Activated T-helper 1 cell treated with anti-CD3 and anti-CD28 coated beads, Interleukin-12 subunit alpha, Interleukin-12 subunit beta, Interleukin-2, Interleukin-4 antibody, amounts not matched to agents 30 ng/mL and 10 ng/mL and 1 ng/mL, durations not matched to agents 14 hours and 24 hours and 36 hours (primary cell): ENCODE measurements at regions not wholly inside any gene's neighbourhood (a gene's known extent, or its start where the extent isn't known, plus 50 kb on each side); places are given as distances from the start of the nearest gene placed in this dataset.

ENCODE experiments used
- DNase-seq: peaks from one replicate; pipeline ENCODE4 v3.0.0; 2021; ENCODE audit warnings: low spot score
- H3K27ac Mint-ChIP-seq: one replicate; pipeline ENCODE4 v1.8.0; 2021; ENCODE audit warnings: mild to moderate bottlenecking, mixed read lengths
- H3K27me3 Mint-ChIP-seq: one replicate; pipeline ENCODE4 v1.8.0; 2022; ENCODE audit warnings: mild to moderate bottlenecking, moderate library complexity, mixed read lengths; ENCODE audit not compliant: insufficient read depth
- H3K36me3 Mint-ChIP-seq: one replicate; pipeline ENCODE4 v1.8.0; 2021; ENCODE audit warnings: low read depth, mixed read lengths
- H3K4me1 Mint-ChIP-seq: one replicate; pipeline ENCODE4 v1.8.0; 2021; ENCODE audit warnings: low read depth, mixed read lengths
- H3K4me3 Mint-ChIP-seq: one replicate; pipeline ENCODE4 v1.8.0; 2021; ENCODE audit warnings: mild to moderate bottlenecking, moderate library complexity, mixed read lengths
- H3K9me3 Mint-ChIP-seq: one replicate; pipeline ENCODE4 v1.8.0; 2021; ENCODE audit warnings: mixed read lengths
- intact Hi-C: fragments of 100-400 bp; cut with micrococcal nuclease; formaldehyde crosslinking; loops from one replicate; pipeline ENCODE4 v1.15.1; 2024

GRCh38 chr18:70674896-70675295 lies 386.1 kb downstream of the SOCS6 start:
- Mint-ChIP-seq H3K27ac (no peak overlapping the region), H3K4me1 (peaks cover 8% of the 10 kb centered on the region), H3K36me3 (peaks cover 2% of the 10 kb centered on the region), H3K9me3 (peaks cover 5% of the 10 kb centered on the region), H3K27me3 (no peaks in the 10 kb centered on the region), H3K4me3 (no peak overlapping the region)
- intact Hi-C loops: no loop called here
- no peak for DNase-seq

- H3K4me3 Mint-ChIP-seq: no peak overlapping the region
- no peak overlapping the region for H3K27ac Mint-ChIP-seq
- peaks cover 6% of the 10 kb centered on the region for H3K9me3 Mint-ChIP-seq
- H3K4me1 Mint-ChIP-seq: peaks cover 8% of the 10 kb centered on the region
- H3K27me3 Mint-ChIP-seq: no peaks in the 10 kb centered on the region
- peaks cover 2% of the 10 kb centered on the region for H3K36me3 Mint-ChIP-seq
- no peak for DNase-seq
- intact Hi-C loops: no loop called here
Observed at GRCh38 chr18:70673831-70674230, 385.0 kb downstream of the SOCS6 start.

DNA sequence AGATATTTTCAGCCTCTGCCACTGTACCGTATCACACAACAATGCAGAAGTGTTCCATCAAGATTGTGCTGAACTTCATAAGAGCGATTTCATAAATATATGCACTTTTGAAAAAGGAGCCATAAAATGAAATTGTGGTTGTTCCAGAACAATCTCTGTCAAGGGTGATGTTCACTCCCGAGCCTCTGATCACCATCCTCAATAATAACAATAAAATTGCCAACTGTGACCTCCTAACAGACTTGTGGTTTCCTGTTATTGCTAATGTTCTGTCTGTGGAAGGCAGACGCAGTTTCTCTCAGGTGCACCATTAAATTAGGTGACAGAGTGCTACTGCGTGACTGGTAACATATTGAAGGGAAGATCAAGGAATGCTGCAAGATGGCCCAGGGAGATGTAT lies 383.7 kb downstream of the SOCS6 start:
- Mint-ChIP-seq H3K27me3 (no peaks in the 10 kb centered on the region), H3K4me3 (no peak overlapping the region), H3K4me1 (peaks cover 8% of the 10 kb centered on the region), H3K36me3 (peaks cover 2% of the 10 kb centered on the region), H3K27ac (no peak overlapping the region), H3K9me3 (peaks cover 9% of the 10 kb centered on the region)
- intact Hi-C loops: no loop called here
- no peak for DNase-seq

DNA sequence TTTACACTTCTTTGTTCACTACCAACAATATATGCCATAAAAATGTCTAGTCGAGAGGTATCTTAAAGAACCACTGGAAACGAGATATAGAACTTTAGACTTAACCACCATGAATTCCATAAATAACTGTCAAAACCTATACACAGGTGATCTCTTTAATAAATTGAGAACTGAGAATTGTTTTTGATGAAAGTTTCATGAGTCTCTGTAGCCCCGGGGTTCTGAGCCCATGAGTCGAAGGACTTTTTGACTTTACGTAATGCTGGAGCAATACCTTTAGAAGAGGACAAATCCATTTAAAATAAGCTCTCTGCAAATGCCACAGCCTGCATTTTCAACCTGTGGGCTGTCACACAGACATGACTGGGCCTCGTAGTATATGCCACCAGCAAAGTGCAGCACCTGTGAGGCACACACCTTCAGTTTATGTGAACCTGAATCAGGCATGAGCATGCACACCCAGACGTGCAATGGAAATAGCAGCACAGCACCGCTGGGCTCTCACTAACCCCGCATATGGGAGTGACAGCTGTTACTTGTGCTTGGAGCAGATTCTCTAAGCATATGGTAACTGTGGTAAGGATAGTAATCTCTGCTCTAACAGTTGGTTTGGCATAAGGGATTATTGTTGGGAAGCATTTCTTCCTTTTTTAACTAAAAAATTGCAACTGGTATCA lies 383.2 kb downstream of the SOCS6 start:
- intact Hi-C loops: no loop called here
- H3K27ac Mint-ChIP-seq: no peak overlapping the region
- H3K4me1 Mint-ChIP-seq: peaks cover 8% of the 10 kb centered on the region
- peaks cover 2% of the 10 kb centered on the region for H3K36me3 Mint-ChIP-seq
- no peaks in the 10 kb centered on the region for H3K27me3 Mint-ChIP-seq
- DNase-seq: no peak
- H3K9me3 Mint-ChIP-seq: peaks cover 9% of the 10 kb centered on the region
- no peak overlapping the region for H3K4me3 Mint-ChIP-seq

DNA sequence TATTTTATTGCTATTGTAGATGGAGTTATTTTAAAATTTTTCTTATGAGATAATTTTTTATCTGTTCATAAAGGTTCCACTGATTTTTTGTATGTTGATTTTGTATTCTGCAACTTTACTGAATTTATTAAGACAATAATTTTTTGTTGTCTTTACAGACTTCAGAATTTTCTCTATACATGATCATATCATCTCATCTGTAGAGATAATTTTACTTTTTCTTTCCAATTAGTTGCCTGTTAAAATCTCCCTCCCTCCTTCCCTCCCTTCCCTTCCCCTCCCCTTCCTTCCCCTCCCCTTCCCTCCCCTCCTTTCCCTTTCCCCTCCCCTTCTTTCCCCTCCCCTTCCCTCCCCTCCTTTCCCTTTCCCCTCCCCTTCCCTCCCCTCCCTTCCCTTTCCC lies 378.1 kb downstream of the SOCS6 start:
- Mint-ChIP-seq H3K36me3 (no peaks in the 10 kb centered on the region), H3K9me3 (peaks cover 9% of the 10 kb centered on the region), H3K27me3 (no peaks in the 10 kb centered on the region), H3K4me1 (no peaks in the 10 kb centered on the region), H3K4me3 (no peak overlapping the region), H3K27ac (no peak overlapping the region)
- no peak for DNase-seq
- intact Hi-C loops: loop anchor here (10.0 kb wide), 1 partner anchor 82 kb away; no protein-coding TSS in a partner anchor

DNA sequence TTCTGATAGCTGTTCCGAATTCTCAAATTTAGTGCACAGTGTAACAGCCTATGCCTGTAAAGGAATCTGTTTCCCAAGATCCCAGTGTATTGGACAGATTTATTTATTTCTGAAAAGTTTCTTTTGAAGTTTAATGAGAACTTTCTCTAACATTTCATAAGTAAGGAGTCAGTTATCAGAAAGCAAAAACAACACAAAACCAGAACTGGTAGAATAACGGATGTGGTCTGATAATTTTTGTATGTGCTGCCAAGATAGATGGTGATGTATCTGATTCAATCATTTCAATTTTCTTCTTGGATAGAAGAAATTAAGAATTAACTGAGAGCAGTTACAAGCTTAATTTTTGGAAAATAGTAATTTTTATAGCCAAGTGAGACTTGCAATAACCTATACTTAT lies 374.3 kb downstream of the SOCS6 start:
- no peak overlapping the region for H3K27ac Mint-ChIP-seq
- no peaks in the 10 kb centered on the region for H3K36me3 Mint-ChIP-seq
- no peak for DNase-seq
- H3K4me3 Mint-ChIP-seq: no peak overlapping the region
- H3K27me3 Mint-ChIP-seq: no peaks in the 10 kb centered on the region
- H3K9me3 Mint-ChIP-seq: no peaks in the 10 kb centered on the region
- intact Hi-C loops: loop anchor here (10.0 kb wide), 1 partner anchor 78 kb away; no protein-coding TSS in a partner anchor
- H3K4me1 Mint-ChIP-seq: no peaks in the 10 kb centered on the region

GRCh38 chr18:70662588-70662987 lies 373.7 kb downstream of the SOCS6 start:
- Mint-ChIP-seq H3K36me3 (no peaks in the 10 kb centered on the region), H3K4me3 (no peak overlapping the region), H3K4me1 (no peaks in the 10 kb centered on the region), H3K27me3 (no peaks in the 10 kb centered on the region), H3K27ac (no peak overlapping the region), H3K9me3 (no peaks in the 10 kb centered on the region)
- intact Hi-C loops: loop anchor here (10.0 kb wide), 1 partner anchor 78 kb away; no protein-coding TSS in a partner anchor
- no peak for DNase-seq

DNA sequence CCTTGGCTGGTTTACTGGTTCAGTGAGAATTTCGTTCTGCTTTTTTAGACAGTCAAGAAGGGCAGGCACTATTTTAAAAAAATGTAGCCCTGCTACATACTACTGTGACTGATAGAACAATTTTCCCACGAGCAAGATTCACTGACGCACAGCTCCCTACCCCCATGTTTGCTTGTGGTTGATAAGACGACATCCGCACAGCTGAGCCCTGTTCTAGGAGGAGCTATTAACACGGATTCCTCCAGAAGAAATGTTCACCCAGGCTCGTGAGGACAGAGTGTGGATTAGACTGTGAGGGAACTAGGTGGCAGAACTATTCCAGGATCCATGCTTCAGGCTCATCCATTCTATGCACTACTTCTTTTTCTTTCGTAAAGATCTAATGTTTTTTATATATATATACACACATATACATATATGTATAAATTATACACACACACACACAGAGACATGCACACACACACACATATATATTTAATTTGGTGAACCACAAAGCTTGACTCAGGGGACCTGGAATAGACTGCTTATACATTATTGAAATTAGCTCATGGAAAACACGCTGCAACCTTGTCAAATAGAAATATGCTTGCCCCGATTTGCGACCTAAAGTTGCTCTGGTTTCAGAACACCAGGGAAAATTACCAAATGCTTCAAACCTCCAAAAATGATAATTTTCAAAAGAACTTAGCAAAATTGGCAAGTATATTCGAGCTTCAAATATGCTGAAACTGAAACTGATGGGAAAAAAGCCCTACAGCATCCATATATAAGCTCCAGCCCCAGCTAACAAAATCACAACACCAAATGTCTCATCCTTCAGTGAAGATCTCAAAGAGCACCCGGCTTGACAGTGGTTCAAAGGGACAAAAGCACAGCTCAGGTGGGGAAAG lies 370.4 kb downstream of the SOCS6 start:
- DNase-seq: no peak
- no peaks in the 10 kb centered on the region for H3K36me3 Mint-ChIP-seq
- intact Hi-C loops: no loop called here
- H3K4me3 Mint-ChIP-seq: no peak overlapping the region
- H3K27ac Mint-ChIP-seq: no peak overlapping the region
- H3K27me3 Mint-ChIP-seq: no peaks in the 10 kb centered on the region
- no peaks in the 10 kb centered on the region for H3K9me3 Mint-ChIP-seq
- H3K4me1 Mint-ChIP-seq: no peaks in the 10 kb centered on the region

GRCh38 chr18:70653671-70654070 lies 364.8 kb downstream of the SOCS6 start:
- Mint-ChIP-seq H3K4me3 (no peak overlapping the region), H3K36me3 (no peaks in the 10 kb centered on the region), H3K4me1 (no peaks in the 10 kb centered on the region), H3K27me3 (no peaks in the 10 kb centered on the region), H3K27ac (no peak overlapping the region), H3K9me3 (peaks cover 11% of the 10 kb centered on the region)
- no peak for DNase-seq
- intact Hi-C loops: no loop called here

DNA sequence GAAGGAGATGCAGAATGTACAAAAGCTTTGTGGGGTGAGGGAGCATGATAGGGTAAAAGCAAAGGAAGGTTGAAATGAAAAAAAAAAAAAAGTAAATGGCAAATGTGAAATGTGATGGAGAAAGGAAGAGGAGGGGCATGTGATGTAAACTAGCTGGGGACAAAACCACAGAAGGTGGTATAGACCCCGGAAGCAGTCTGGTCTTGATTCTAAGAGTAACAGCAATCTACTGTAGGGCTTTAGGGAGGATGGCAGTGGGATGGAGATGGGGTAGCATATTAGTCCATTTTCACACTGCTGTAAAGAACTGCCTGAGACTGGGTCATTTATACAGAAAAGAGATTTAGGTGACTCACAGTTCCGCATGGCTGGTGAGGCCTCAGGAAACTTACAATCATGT lies 362.0 kb downstream of the SOCS6 start:
- no peaks in the 10 kb centered on the region for H3K4me1 Mint-ChIP-seq
- no peak overlapping the region for H3K27ac Mint-ChIP-seq
- H3K9me3 Mint-ChIP-seq: peaks cover 11% of the 10 kb centered on the region
- H3K27me3 Mint-ChIP-seq: no peaks in the 10 kb centered on the region
- intact Hi-C loops: no loop called here
- no peak for DNase-seq
- no peak overlapping the region for H3K4me3 Mint-ChIP-seq
- H3K36me3 Mint-ChIP-seq: no peaks in the 10 kb centered on the region

DNA sequence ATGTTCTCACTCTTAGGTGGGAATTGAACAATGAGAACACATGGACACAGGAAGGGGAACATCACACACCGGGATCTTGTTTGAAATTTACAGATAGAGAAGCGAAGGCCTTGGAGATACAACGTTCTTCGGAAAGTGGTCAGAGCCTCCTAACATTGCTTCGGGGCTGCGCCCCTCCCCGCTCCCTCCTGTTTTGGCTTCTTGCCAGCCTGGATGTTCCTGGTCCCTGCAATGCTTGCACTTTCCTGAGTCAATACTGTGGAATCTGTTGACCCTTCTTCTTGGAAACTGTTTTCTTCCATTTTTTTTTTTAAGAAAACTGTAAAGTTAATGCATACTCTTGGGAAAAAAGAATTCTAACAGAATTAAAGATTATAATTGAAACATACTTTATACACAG lies 360.8 kb downstream of the SOCS6 start:
- Mint-ChIP-seq H3K4me3 (no peak overlapping the region), H3K27me3 (no peaks in the 10 kb centered on the region), H3K4me1 (no peaks in the 10 kb centered on the region), H3K9me3 (peaks cover 11% of the 10 kb centered on the region), H3K36me3 (no peaks in the 10 kb centered on the region), H3K27ac (no peak overlapping the region)
- intact Hi-C loops: no loop called here
- no peak for DNase-seq

- intact Hi-C loops: no loop called here
- peaks cover 5% of the 10 kb centered on the region for H3K9me3 Mint-ChIP-seq
- H3K4me3 Mint-ChIP-seq: no peak overlapping the region
- H3K4me1 Mint-ChIP-seq: no peaks in the 10 kb centered on the region
- no peaks in the 10 kb centered on the region for H3K27me3 Mint-ChIP-seq
- H3K27ac Mint-ChIP-seq: no peak overlapping the region
- H3K36me3 Mint-ChIP-seq: no peaks in the 10 kb centered on the region
- no peak for DNase-seq
Observed at GRCh38 chr18:70645971-70646370, 357.1 kb downstream of the SOCS6 start.

DNA sequence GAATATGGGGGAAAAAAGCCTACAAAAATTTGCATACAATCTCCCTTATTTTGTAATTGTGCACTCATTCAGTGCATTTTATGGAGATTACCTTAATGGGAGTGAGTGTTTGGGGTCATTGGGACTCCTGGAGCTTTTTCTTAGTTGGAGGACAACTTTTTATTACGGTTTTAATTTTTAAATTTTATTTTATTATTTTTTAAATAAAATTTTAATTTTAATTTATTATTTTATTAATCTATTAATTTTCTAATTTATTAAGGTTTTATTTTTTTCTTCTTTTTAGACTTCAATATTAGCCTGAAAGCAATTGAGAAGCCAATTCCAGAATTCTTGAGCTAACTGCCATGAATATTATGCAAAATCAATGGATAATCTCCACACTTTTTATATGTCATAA lies 355.0 kb downstream of the SOCS6 start:
- intact Hi-C loops: no loop called here
- Mint-ChIP-seq H3K27me3 (no peaks in the 10 kb centered on the region), H3K36me3 (no peaks in the 10 kb centered on the region), H3K4me1 (no peaks in the 10 kb centered on the region), H3K9me3 (no peaks in the 10 kb centered on the region), H3K4me3 (no peak overlapping the region), H3K27ac (no peak overlapping the region)
- no peak for DNase-seq
